Stimulated activated CD4-positive, alpha-beta T cell treated with anti-CD3 and anti-CD28 coated beads, Interleukin-1b, Interleukin-23, amount 100 ng/mL, for 4 hours (primary cell): ENCODE measurements at regions not wholly inside any gene's neighbourhood (a gene's known extent, or its start where the extent isn't known, plus 50 kb on each side); places are given as distances from the start of the nearest gene placed in this dataset.
"Not testable (repeated sequence)": the region's sequence is repeated elsewhere in the genome, so short reads cannot be mapped to it uniquely, and the experiment has no call there.

ENCODE experiments used
- DNase-seq, 2 donors: peaks; one replicate each; pipeline ENCODE4 v3.0.0-alpha.2; 2020; ENCODE audit warnings: low read depth in 2 of 2

- DNase-seq: peak; percentile 93 to 99
Measured at GRCh38 chr21:5128261-5128660, 5393.1 kb upstream of the TPTE start.

- not testable (repeated sequence) for DNase-seq
Measured at GRCh38 chr21:5133824-5134223, 5387.6 kb upstream of the TPTE start.

- not testable (repeated sequence) for DNase-seq
Measured at GRCh38 chr21:5136406-5136805, 5385.0 kb upstream of the TPTE start.

- DNase-seq: not testable (repeated sequence)
Measured at GRCh38 chr21:5137006-5137405, 5384.4 kb upstream of the TPTE start.

GRCh38 chr21:5138687-5139086 is 5382.7 kb upstream of the TPTE start:
- DNase-seq: not testable (repeated sequence)

- DNase-seq: not testable (repeated sequence)
Measured at GRCh38 chr21:5139528-5139927, 5381.9 kb upstream of the TPTE start.

- not testable (repeated sequence) for DNase-seq
Measured at GRCh38 chr21:5143011-5143410, 5378.4 kb upstream of the TPTE start.

GRCh38 chr21:5144731-5145130 is 5376.7 kb upstream of the TPTE start:
- DNase-seq: not testable (repeated sequence)

GRCh38 chr21:5147685-5148084 is 5373.7 kb upstream of the TPTE start:
- not testable (repeated sequence) for DNase-seq

- not testable (repeated sequence) for DNase-seq
Measured at GRCh38 chr21:5149222-5149621, 5372.2 kb upstream of the TPTE start.

- DNase-seq: not testable (repeated sequence)
Measured at GRCh38 chr21:5153842-5154640, 5367.3 kb upstream of the TPTE start.

GRCh38 chr21:5154641-5154982 is 5366.8 kb upstream of the TPTE start:
- DNase-seq: peak; percentile 65 to 79

GRCh38 chr21:5162693-5163574 is 5358.4 kb upstream of the TPTE start:
- DNase-seq: not testable (repeated sequence)

- not testable (repeated sequence) for DNase-seq
Measured at GRCh38 chr21:5165829-5166228, 5355.6 kb upstream of the TPTE start.
